B cell (primary cell): ENCODE measurements at regions not wholly inside any gene's neighbourhood (a gene's known extent, or its start where the extent isn't known, plus 50 kb on each side); places are given as distances from the start of the nearest gene placed in this dataset.

Experiments used
- ATAC-seq: fragments of 200-7000 bp; cut with Tn5 transposase; one replicate; pipeline ENCODE4 v1.10.0; 2021; ENCODE audit warnings: low read depth, mild to moderate bottlenecking, moderate number of reproducible peaks, moderate library complexity
- CTCF ChIA-PET: fragments of 350-600 bp; sonication (Branson Sonifier 250); formaldehyde crosslinking; loops from one replicate; lab custom pipeline; 2021; ENCODE audit warnings: antibody characterized with exemption, inconsistent platforms; lab: Charles Lee
- POLR2A ChIA-PET: fragments of 350-600 bp; sonication (Branson Sonifier 250); formaldehyde crosslinking; loops from one replicate; lab custom pipeline; 2021; ENCODE audit warnings: antibody characterized with exemption; lab: Charles Lee
- DNase-seq: peaks from one replicate; pipeline ENCODE4 v3.0.0; 2013
- H2AFZ ChIP-seq: 2 replicates; pipeline ENCODE4 v1.6.1; 2012; ENCODE audit warnings: mild to moderate bottlenecking, low read depth, low read length; ENCODE audit not compliant: insufficient read depth, poor library complexity, severe bottlenecking
- H3K27ac ChIP-seq, 2 donors: 1 replicate in 1 of 2; 2 replicates in 1 of 2; pipeline ENCODE4 v1.5.1; 2012 to 2013; ENCODE audit warnings: low read length in 2 of 2, mild to moderate bottlenecking in 2 of 2, moderate library complexity in 1 of 2
- H3K27me3 ChIP-seq, 4 experiments: fragments of 200-600 bp in 1 of 4; sonication (generic) in 1 of 4; replicated peaks in 1 of 4; 1 replicate in 2 of 4; 2 replicates in 2 of 4; pipeline versions ENCODE4 v1.6.1 to v1.7.0; 2013 to 2016; ENCODE audit warnings: low read length in 3 of 4, mild to moderate bottlenecking in 2 of 4, mixed read lengths in 1 of 4, moderate library complexity in 1 of 4; ENCODE audit not compliant: insufficient read depth in 4 of 4, control insufficient read depth in 3 of 4; ENCODE audit errors: control extremely low read depth in 1 of 4
- H3K36me3 ChIP-seq, 2 experiments: replicated peaks in 1 of 2; 1 replicate in 1 of 2; 2 replicates in 1 of 2; pipeline versions ENCODE4 v1.6.1 to v1.7.1; 2013; ENCODE audit warnings: low read length in 1 of 2; ENCODE audit not compliant: insufficient read depth in 2 of 2, control insufficient read depth in 1 of 2; ENCODE audit errors: control extremely low read depth in 1 of 2, extremely low read depth in 1 of 2
- H3K4me1 ChIP-seq, 2 donors: fragments of 200-600 bp in 1 of 2; sonication (generic) in 1 of 2; 1 replicate in 1 of 2; 2 replicates in 1 of 2; pipeline versions ENCODE4 v1.5.1 to v1.6.1; 2013 to 2017; ENCODE audit warnings: low read length in 2 of 2; ENCODE audit not compliant: control insufficient read depth in 2 of 2, insufficient read depth in 2 of 2
- H3K4me2 ChIP-seq: replicated peaks from 2 replicates; pipeline ENCODE3; 2012; ENCODE audit warnings: mild to moderate bottlenecking, low read depth, low read length; ENCODE audit not compliant: poor library complexity, severe bottlenecking
- H3K4me3 ChIP-seq, 5 experiments: fragments of 200-600 bp in 1 of 5; sonication (generic) in 1 of 5; 1 replicate in 3 of 5; 2 replicates in 2 of 5; pipeline versions ENCODE4 v1.5.1 to v1.7.0; 2011 to 2016; ENCODE audit warnings: low read length in 4 of 5, mild to moderate bottlenecking in 4 of 5, low read depth in 2 of 5, control low read depth in 1 of 5, moderate library complexity in 1 of 5; ENCODE audit not compliant: insufficient read depth in 1 of 5; ENCODE audit errors: control extremely low read depth in 1 of 5, extremely low read depth in 1 of 5
- H3K79me2 ChIP-seq: fragments of 200-600 bp; sonication (generic); one replicate; pipeline ENCODE4 v1.6.0; 2016; ENCODE audit warnings: low read length; ENCODE audit not compliant: control insufficient read depth, insufficient read depth
- H3K9ac ChIP-seq: fragments of 200-600 bp; sonication (generic); 2 replicates; pipeline ENCODE4 v1.6.1; 2017; ENCODE audit warnings: mild to moderate bottlenecking, low read length, moderate library complexity
- H3K9me3 ChIP-seq, 3 donors: one replicate each; pipeline versions ENCODE4 v1.6.1 to v1.7.1; 2013; ENCODE audit warnings: low read length in 2 of 3; ENCODE audit not compliant: control insufficient read depth in 2 of 3, insufficient read depth in 1 of 3; ENCODE audit errors: control extremely low read depth in 1 of 3
- H4K20me1 ChIP-seq: 2 replicates; pipeline ENCODE4 v1.6.0; 2012; ENCODE audit warnings: mild to moderate bottlenecking, low read length; ENCODE audit not compliant: insufficient read depth, control insufficient read depth, poor library complexity, severe bottlenecking
- H3K27ac Mint-ChIP-seq: one replicate; pipeline ENCODE4 v1.8.0; 2021; ENCODE audit warnings: mixed read lengths
- H3K27me3 Mint-ChIP-seq: one replicate; pipeline ENCODE4 v1.8.0; 2021; ENCODE audit warnings: mixed read lengths
- H3K4me1 Mint-ChIP-seq: one replicate; pipeline ENCODE4 v1.8.0; 2021; ENCODE audit warnings: mixed read lengths
- H3K4me3 Mint-ChIP-seq: one replicate; pipeline ENCODE4 v1.8.0; 2021; ENCODE audit warnings: mixed read lengths
- H3K9me3 Mint-ChIP-seq: one replicate; pipeline ENCODE4 v1.8.0; 2022; ENCODE audit warnings: mixed read lengths; ENCODE audit not compliant: insufficient read depth
- EZH2 ChIP-seq: IDR thresholded peaks from 2 replicates; pipeline ENCODE4 v1.6.1; 2012; ENCODE audit warnings: borderline replicate concordance, low read depth, mild to moderate bottlenecking, moderate library complexity, low read length; ENCODE audit not compliant: insufficient read depth, poor library complexity, severe bottlenecking
- WGBS: methylation state at CpG from one replicate; pipeline ENCODE4 v1.1.5; 2013; ENCODE audit warnings: missing lambda C conversion rate; ENCODE audit not compliant: insufficient coverage; 5-methylcytosine and 5-hydroxymethylcytosine counted together
- intact Hi-C: fragments of 100-400 bp; cut with micrococcal nuclease; formaldehyde crosslinking; loops from one replicate; pipeline ENCODE4 v1.10.0; 2022
- TF ChIP-seq, protein P1 (sequence below): fragments of 200-600 bp; IDR thresholded peaks from one replicate; pipeline ENCODE4 v1.8.0; 2022; ENCODE audit warnings: antibody characterized with exemption, mild to moderate bottlenecking

- ChIA-PET CTCF (interaction anchor here (0.7 to 26.5 kb wide), 11 partner anchors 7 to 130 kb away, joined by 3 to 1334 read pairs (median 6); no protein-coding TSS in a partner anchor), POLR2A (interaction anchor here (0.5 to 2.7 kb wide), 4 partner anchors 11 to 180 kb away, joined by 3 to 7 read pairs (median 3); no protein-coding TSS in a partner anchor)
- Histone ChIP-seq H2AFZ (peak overlapping the region; percentile 57), H3K36me3 (no peaks in the 10 kb centered on the region), H3K4me2 (peak overlapping the region; percentile 68), H3K79me2 (peaks cover 24% of the 10 kb centered on the region), H3K27ac (peak overlapping the region; percentile 34 to 83), H3K9me3 (no peaks in the 10 kb centered on the region), H3K27me3 (no peaks in the 10 kb centered on the region), H3K4me3 (peak overlapping the region in 3 of 5 experiments; percentile 0 to 34 (median 12)), H3K4me1 (peaks cover 26 to 50% of the 10 kb centered on the region in 2 donors), H3K9ac (peak overlapping the region; percentile 29), H4K20me1 (no peaks in the 10 kb centered on the region)
- ATAC-seq (peak; percentile 83), DNase-seq (peak; percentile 64)
- Mint-ChIP-seq H3K27me3 (no peaks in the 10 kb centered on the region), H3K9me3 (no peaks in the 10 kb centered on the region), H3K27ac (peak overlapping the region; percentile 92), H3K4me3 (peak overlapping the region; percentile 78), H3K4me1 (peaks cover 48% of the 10 kb centered on the region)
- TF ChIP-seq EZH2: no peak
- TF ChIP-seq, protein P1, sequence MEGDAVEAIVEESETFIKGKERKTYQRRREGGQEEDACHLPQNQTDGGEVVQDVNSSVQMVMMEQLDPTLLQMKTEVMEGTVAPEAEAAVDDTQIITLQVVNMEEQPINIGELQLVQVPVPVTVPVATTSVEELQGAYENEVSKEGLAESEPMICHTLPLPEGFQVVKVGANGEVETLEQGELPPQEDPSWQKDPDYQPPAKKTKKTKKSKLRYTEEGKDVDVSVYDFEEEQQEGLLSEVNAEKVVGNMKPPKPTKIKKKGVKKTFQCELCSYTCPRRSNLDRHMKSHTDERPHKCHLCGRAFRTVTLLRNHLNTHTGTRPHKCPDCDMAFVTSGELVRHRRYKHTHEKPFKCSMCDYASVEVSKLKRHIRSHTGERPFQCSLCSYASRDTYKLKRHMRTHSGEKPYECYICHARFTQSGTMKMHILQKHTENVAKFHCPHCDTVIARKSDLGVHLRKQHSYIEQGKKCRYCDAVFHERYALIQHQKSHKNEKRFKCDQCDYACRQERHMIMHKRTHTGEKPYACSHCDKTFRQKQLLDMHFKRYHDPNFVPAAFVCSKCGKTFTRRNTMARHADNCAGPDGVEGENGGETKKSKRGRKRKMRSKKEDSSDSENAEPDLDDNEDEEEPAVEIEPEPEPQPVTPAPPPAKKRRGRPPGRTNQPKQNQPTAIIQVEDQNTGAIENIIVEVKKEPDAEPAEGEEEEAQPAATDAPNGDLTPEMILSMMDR: no peak
- no CpG with 5 or more reads among the region's 5 CpGs for WGBS
- intact Hi-C loops: loop anchor here (1.0 to 2.0 kb wide), 2 partner anchors 9 to 189 kb away; no protein-coding TSS in a partner anchor
Measured at GRCh38 chr4:163673848-163674697, 179.6 kb downstream of the TMA16 start.

DNA sequence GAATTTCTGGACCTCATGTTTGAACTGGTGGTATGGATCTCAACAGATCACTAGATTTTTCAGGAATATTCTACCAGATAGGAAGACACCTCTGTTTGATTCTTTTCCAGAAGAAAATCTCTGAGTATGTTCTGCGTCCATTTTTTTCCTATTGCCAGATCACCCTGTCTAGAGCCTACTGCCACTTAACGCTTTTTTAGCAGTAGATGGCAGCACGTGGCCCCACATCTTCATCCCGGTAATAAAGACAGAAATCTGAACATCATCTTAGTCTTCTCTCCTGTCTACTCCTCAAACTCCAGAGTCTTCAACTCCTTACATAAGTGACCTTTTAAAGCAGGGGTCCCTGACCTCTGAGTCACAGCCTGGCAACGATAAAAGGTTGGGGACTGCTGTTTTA is 184.7 kb downstream of the TMA16 start:
- no peak overlapping the region for H3K4me3 Mint-ChIP-seq
- ATAC-seq: peak; percentile 21

More for the DNA sequence above, 184.7 kb downstream of the TMA16 start:
- intact Hi-C loops: no loop called here
- Mint-ChIP-seq H3K27me3 (no peaks in the 10 kb centered on the region), H3K27ac (peak overlapping the region; percentile 59), H3K4me1 (peaks cover 27% of the 10 kb centered on the region), H3K9me3 (no peaks in the 10 kb centered on the region)
- H3K79me2 ChIP-seq: peaks cover 3% of the 10 kb centered on the region
- H3K9ac ChIP-seq: no peak overlapping the region
- H3K36me3 ChIP-seq: no peaks in the 10 kb centered on the region
- ChIA-PET CTCF (interaction anchor here (0.9 to 26.5 kb wide), 16 partner anchors 9 to 195 kb away, joined by 3 to 1334 read pairs (median 7); no protein-coding TSS in a partner anchor), POLR2A (interaction anchor here (0.7 to 1.0 kb wide), 2 partner anchors 13 to 132 kb away, joined by 3 to 4 read pairs; no protein-coding TSS in a partner anchor)
- no peaks in the 10 kb centered on the region for H3K9me3 ChIP-seq
- H3K27ac ChIP-seq: no peak overlapping the region
- no peak overlapping the region for H3K4me2 ChIP-seq
- peaks cover 10 to 15% of the 10 kb centered on the region in 2 donors for H3K4me1 ChIP-seq
- H4K20me1 ChIP-seq: no peaks in the 10 kb centered on the region
- TF ChIP-seq, protein P1: no peak
- no peak for TF ChIP-seq EZH2
- H3K4me3 ChIP-seq: no peak overlapping the region
- WGBS: 79% methylated on average over 4 of the region's 5 CpGs
- peak overlapping the region; percentile 11 for H2AFZ ChIP-seq
- peak; percentile 32 for DNase-seq
- H3K27me3 ChIP-seq: no peaks in the 10 kb centered on the region
